ENCODE measurements at regions not wholly inside any gene's neighbourhood (a gene's known extent, or its start where the extent isn't known, plus 50 kb on each side); places are given as distances from the start of the nearest gene placed in this dataset.
A peak's percentile ranks its signal among the peaks of the same experiment; 100 is the strongest.

GRCh38 chr22:33213383-33214075 is 155.3 kb upstream of the SYN3 start:
- H3K79me2 ChIP-seq (ENCODE audit: insufficient read depth, low read length), result no peaks in the 10 kb centered on the region
- no peaks in the 10 kb centered on the region for H3K36me3 ChIP-seq (ENCODE audit: insufficient read depth, low read length)
- no peak overlapping the region for H3K4me3 ChIP-seq (ENCODE audit: low read depth in 1 of 2, low read length in 2 of 2)
- H3K4me2 ChIP-seq (ENCODE audit: insufficient read depth, low read length), result no peak overlapping the region
- DNase-seq (no peak), ATAC-seq (ENCODE audit: insufficient read depth, low read depth) (no peak)
- H2AFZ ChIP-seq (ENCODE audit: low read depth, low read length), result no peak overlapping the region
- no peaks in the 10 kb centered on the region for H3K9me3 ChIP-seq (ENCODE audit: insufficient read depth, low read length, severe bottlenecking)
- H3K27ac ChIP-seq (ENCODE audit: low read length), result no peak overlapping the region
- H4K20me1 ChIP-seq (ENCODE audit: insufficient read depth, low read length), result no peaks in the 10 kb centered on the region
- no peaks in the 10 kb centered on the region for H3K27me3 ChIP-seq (ENCODE audit: insufficient read depth, low read length, poor library complexity)
- no peak for TF ChIP-seq EZH2 (IDR thresholded peaks at IDR 0.05; ENCODE audit: borderline replicate concordance, low read depth, low read length, severe bottlenecking)
- TF ChIP-seq CTCF (IDR thresholded peaks at IDR 0.05; ENCODE audit: borderline replicate concordance, extremely low read depth, low read length, poor library complexity, severe bottlenecking), result no peak
- H3K9ac ChIP-seq (ENCODE audit: low read depth, low read length), result no peak overlapping the region
- H3K4me1 ChIP-seq (ENCODE audit: insufficient read depth, low read length), result no peaks in the 10 kb centered on the region

GRCh38 chr22:33209930-33210784 is 152.0 kb upstream of the SYN3 start:
- no peaks in the 10 kb centered on the region for H3K4me1 ChIP-seq (ENCODE audit: insufficient read depth, low read length)
- no peak overlapping the region for H3K9ac ChIP-seq (ENCODE audit: low read depth, low read length)
- H3K4me3 ChIP-seq (ENCODE audit: low read depth in 1 of 2, low read length in 2 of 2), result no peak overlapping the region
- H4K20me1 ChIP-seq (ENCODE audit: insufficient read depth, low read length), result no peaks in the 10 kb centered on the region
- H3K9me3 ChIP-seq (ENCODE audit: insufficient read depth, low read length, severe bottlenecking), result no peaks in the 10 kb centered on the region
- DNase-seq (peak; percentile 39), ATAC-seq (ENCODE audit: insufficient read depth, low read depth) (peak; percentile 72)
- TF ChIP-seq CTCF (IDR thresholded peaks at IDR 0.05; ENCODE audit: borderline replicate concordance, extremely low read depth, low read length, poor library complexity, severe bottlenecking) (peak; percentile 70), EZH2 (IDR thresholded peaks at IDR 0.05; ENCODE audit: borderline replicate concordance, low read depth, low read length, severe bottlenecking) (no peak)
- no peak overlapping the region for H2AFZ ChIP-seq (ENCODE audit: low read depth, low read length)
- H3K36me3 ChIP-seq (ENCODE audit: insufficient read depth, low read length), result no peaks in the 10 kb centered on the region
- no peak overlapping the region for H3K4me2 ChIP-seq (ENCODE audit: insufficient read depth, low read length)
- no peak overlapping the region for H3K27ac ChIP-seq (ENCODE audit: low read length)
- H3K79me2 ChIP-seq (ENCODE audit: insufficient read depth, low read length), result no peaks in the 10 kb centered on the region
- H3K27me3 ChIP-seq (ENCODE audit: insufficient read depth, low read length, poor library complexity), result peaks cover 5% of the 10 kb centered on the region

- TF ChIP-seq CTCF (IDR thresholded peaks at IDR 0.05; ENCODE audit: borderline replicate concordance, extremely low read depth, low read length, poor library complexity, severe bottlenecking) (no peak), EZH2 (IDR thresholded peaks at IDR 0.05; ENCODE audit: borderline replicate concordance, low read depth, low read length, severe bottlenecking) (no peak)
- H3K27ac ChIP-seq (ENCODE audit: low read length), result no peak overlapping the region
- H3K4me2 ChIP-seq (ENCODE audit: insufficient read depth, low read length), result no peak overlapping the region
- no peaks in the 10 kb centered on the region for H3K9me3 ChIP-seq (ENCODE audit: insufficient read depth, low read length, severe bottlenecking)
- H3K4me1 ChIP-seq (ENCODE audit: insufficient read depth, low read length), result no peaks in the 10 kb centered on the region
- H3K4me3 ChIP-seq (ENCODE audit: low read depth in 1 of 2, low read length in 2 of 2), result no peak overlapping the region
- no peaks in the 10 kb centered on the region for H3K79me2 ChIP-seq (ENCODE audit: insufficient read depth, low read length)
- no peaks in the 10 kb centered on the region for H3K36me3 ChIP-seq (ENCODE audit: insufficient read depth, low read length)
- no peak for ATAC-seq (ENCODE audit: insufficient read depth, low read depth)
- no peak overlapping the region for H2AFZ ChIP-seq (ENCODE audit: low read depth, low read length)
- no peaks in the 10 kb centered on the region for H4K20me1 ChIP-seq (ENCODE audit: insufficient read depth, low read length)
- no peak overlapping the region for H3K9ac ChIP-seq (ENCODE audit: low read depth, low read length)
- peaks cover 5% of the 10 kb centered on the region for H3K27me3 ChIP-seq (ENCODE audit: insufficient read depth, low read length, poor library complexity)
- DNase-seq, result no peak
Observed at GRCh38 chr22:33204408-33204807, 146.2 kb upstream of the SYN3 start.
